Kidney (tissue), 13 donors: ENCODE measurements at regions not wholly inside any gene's neighbourhood (a gene's known extent, or its start where the extent isn't known, plus 50 kb on each side); places are given as distances from the start of the nearest gene placed in this dataset.

ENCODE experiments used
- DNase-seq, 5 donors: peaks; one replicate each; pipeline ENCODE4 v3.0.0-alpha.2; 2013 to 2020
- FAIRE-seq: peaks from 2 replicates; lab custom pipeline; 2012; peaks lifted over from hg19 to GRCh38; lab: Jason Lieb, UNC
- H3K27ac ChIP-seq, 2 donors: one replicate each; pipeline ENCODE4 v1.7.0; 2013; ENCODE audit warnings: low read depth in 2 of 2, low read length in 2 of 2, inconsistent platforms in 1 of 2
- H3K27me3 ChIP-seq: one replicate; pipeline ENCODE4 v1.7.1; 2013; ENCODE audit warnings: low read length, inconsistent platforms; ENCODE audit not compliant: control insufficient read depth, insufficient read depth
- H3K36me3 ChIP-seq, 3 donors: one replicate each; pipeline versions ENCODE4 v1.7.0 to v1.7.1; 2013; ENCODE audit warnings: low read length in 3 of 3, control low read depth in 1 of 3, inconsistent platforms in 1 of 3; ENCODE audit not compliant: insufficient read depth in 3 of 3, control insufficient read depth in 2 of 3
- H3K4me1 ChIP-seq, 3 donors: one replicate each; pipeline versions ENCODE4 v1.7.0 to v1.7.1; 2013; ENCODE audit warnings: low read length in 3 of 3, inconsistent platforms in 1 of 3, low read depth in 1 of 3; ENCODE audit not compliant: control insufficient read depth in 2 of 3, insufficient read depth in 2 of 3
- H3K4me3 ChIP-seq, 3 donors: one replicate each; pipeline versions ENCODE4 v1.7.0 to v1.8.1; 2013; ENCODE audit warnings: low read length in 3 of 3, control low read depth in 1 of 3, inconsistent platforms in 1 of 3
- H3K9ac ChIP-seq, 3 donors: one replicate each; pipeline versions ENCODE4 v1.7.0 to v1.7.1; 2013; ENCODE audit warnings: low read length in 3 of 3, control low read depth in 1 of 3, inconsistent platforms in 1 of 3
- H3K9me3 ChIP-seq, 3 donors: one replicate each; pipeline versions ENCODE4 v1.7.0 to v1.7.1; 2013; ENCODE audit warnings: low read length in 3 of 3, control low read depth in 1 of 3, inconsistent platforms in 1 of 3; ENCODE audit not compliant: control insufficient read depth in 2 of 3, insufficient read depth in 1 of 3
- intact Hi-C: fragments of 100-400 bp; cut with DNase I; formaldehyde crosslinking; loops from one replicate; pipeline ENCODE4 v1.11.1; 2022
- TF ChIP-seq, protein P1 (sequence below): IDR thresholded peaks from 3 replicates; pipeline ENCODE4 v1.5.1; 2012; ENCODE audit warnings: mild to moderate bottlenecking, moderate library complexity, borderline replicate concordance; ENCODE audit not compliant: insufficient read depth; ENCODE audit errors: extremely low read depth
- donor health status: control.
- donor health status: control.
- donor health status: control.
- donor health status: control.
- donor health status: control.
- donor health status: DM: yes; HTN: yes; CAD: no.
- donor health status: Normal renal cell carcinoma (clear cell type).

DNA sequence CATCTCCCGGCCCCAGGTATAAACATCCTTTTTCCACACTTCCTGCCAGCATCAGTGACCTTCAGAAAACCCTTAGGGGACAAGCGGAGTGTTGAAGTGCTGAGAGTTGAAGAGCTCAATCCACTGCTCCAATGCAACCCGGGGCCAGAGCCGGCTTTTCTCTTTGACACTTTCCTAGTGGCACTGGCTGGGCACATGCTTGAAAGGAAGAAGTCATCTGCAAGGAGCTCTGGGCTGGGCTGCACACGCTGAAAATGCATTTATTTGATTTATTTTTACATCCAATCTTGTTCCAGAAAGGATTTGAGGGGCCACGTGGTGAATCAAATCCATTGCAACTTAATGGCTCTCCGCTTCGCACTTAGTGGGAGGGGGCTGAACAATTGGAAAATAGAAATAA, 229.0 kb upstream of the DIO3 start:
- Histone ChIP-seq H3K36me3 (no peaks in the 10 kb centered on the region), H3K27me3 (no peaks in the 10 kb centered on the region), H3K9ac (no peak overlapping the region), H3K4me1 (no peaks in the 10 kb centered on the region), H3K4me3 (no peak overlapping the region), H3K27ac (no peak overlapping the region), H3K9me3 (no peaks in the 10 kb centered on the region)
- FAIRE-seq, result no peak
- TF ChIP-seq, protein P1, sequence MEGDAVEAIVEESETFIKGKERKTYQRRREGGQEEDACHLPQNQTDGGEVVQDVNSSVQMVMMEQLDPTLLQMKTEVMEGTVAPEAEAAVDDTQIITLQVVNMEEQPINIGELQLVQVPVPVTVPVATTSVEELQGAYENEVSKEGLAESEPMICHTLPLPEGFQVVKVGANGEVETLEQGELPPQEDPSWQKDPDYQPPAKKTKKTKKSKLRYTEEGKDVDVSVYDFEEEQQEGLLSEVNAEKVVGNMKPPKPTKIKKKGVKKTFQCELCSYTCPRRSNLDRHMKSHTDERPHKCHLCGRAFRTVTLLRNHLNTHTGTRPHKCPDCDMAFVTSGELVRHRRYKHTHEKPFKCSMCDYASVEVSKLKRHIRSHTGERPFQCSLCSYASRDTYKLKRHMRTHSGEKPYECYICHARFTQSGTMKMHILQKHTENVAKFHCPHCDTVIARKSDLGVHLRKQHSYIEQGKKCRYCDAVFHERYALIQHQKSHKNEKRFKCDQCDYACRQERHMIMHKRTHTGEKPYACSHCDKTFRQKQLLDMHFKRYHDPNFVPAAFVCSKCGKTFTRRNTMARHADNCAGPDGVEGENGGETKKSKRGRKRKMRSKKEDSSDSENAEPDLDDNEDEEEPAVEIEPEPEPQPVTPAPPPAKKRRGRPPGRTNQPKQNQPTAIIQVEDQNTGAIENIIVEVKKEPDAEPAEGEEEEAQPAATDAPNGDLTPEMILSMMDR, result no peak
- no peak for DNase-seq
- intact Hi-C loops, result no loop called here

DNA sequence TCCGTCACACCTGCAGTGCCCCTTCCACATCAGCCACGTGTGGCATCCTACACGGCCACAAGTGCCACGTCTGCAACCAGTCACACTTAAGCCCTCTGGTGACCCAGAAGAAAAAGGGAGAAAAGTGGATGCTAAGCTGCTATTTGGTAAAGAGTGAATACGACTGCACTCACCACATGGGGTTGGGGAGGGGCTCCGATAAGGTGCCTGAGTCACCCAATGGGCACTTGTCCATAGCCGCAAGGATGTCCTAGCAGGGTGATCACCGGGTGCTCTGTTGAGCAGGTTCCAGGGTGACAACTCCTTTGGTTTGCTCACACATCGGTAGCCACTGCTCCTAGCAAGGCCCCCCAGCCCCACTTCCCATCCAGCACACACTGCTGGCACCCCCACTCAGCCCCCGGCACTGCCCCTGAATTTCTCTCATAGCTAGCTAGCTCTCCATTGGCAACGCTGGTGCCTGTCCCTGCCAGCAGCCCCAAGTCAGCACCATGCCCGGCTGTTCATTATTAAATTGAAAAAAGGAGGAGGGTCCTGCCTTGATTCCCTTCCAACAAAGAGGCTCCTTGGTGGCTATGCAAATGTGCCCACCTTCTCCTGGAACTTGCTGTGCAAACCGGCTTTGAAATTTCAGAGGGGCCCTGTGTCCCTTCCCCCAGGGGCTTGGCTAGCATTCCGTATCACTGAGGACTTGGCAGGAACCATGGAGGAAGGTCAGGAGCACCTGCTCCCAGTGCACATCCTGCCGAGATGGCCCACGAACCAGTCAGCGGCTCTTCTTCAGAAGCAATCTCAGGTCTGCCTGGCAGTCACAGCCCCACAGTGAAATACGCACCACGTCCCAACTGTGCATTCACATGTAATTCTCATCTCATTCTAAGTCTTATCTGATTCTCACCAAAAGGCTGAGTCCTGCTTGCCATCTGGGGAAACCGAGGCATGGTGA, 227.7 kb upstream of the DIO3 start:
- FAIRE-seq (no peak), DNase-seq (no peak)
- H3K27ac ChIP-seq, result no peak overlapping the region
- no peaks in the 10 kb centered on the region for H3K27me3 ChIP-seq
- intact Hi-C loops, result no loop called here
- no peak overlapping the region for H3K9ac ChIP-seq
- H3K36me3 ChIP-seq, result no peaks in the 10 kb centered on the region
- no peaks in the 10 kb centered on the region for H3K9me3 ChIP-seq
- TF ChIP-seq, protein P1, result no peak
- H3K4me1 ChIP-seq, result no peaks in the 10 kb centered on the region
- no peak overlapping the region for H3K4me3 ChIP-seq

DNA sequence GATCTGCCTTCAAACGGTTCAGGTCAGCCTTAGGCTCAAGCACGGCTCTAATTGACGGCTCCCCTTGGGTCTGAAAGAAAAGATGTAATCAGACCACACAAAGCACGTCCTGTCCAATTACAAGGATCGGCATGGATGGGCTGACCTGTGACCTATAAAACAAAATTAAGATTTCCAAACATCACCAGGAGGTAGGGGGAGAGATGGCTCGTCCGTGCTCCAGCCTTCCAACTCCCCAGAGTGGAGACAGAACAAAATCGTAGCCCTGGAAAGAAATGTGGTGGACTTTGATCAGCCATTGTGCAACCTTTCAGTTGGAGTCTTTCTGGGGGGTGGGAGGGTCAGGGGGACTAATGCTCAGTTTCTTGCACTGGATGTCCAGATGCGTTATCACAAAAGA, 226.6 kb upstream of the DIO3 start:
- FAIRE-seq (no peak), DNase-seq (no peak)
- Histone ChIP-seq H3K4me3 (no peak overlapping the region), H3K4me1 (no peaks in the 10 kb centered on the region), H3K9ac (no peak overlapping the region), H3K36me3 (no peaks in the 10 kb centered on the region), H3K27me3 (no peaks in the 10 kb centered on the region), H3K27ac (no peak overlapping the region), H3K9me3 (no peaks in the 10 kb centered on the region)
- TF ChIP-seq, protein P1, result no peak
- intact Hi-C loops, result no loop called here
